Breast epithelium (tissue), 3 donors: ENCODE measurements at regions not wholly inside any gene's neighbourhood (a gene's known extent, or its start where the extent isn't known, plus 50 kb on each side); places are given as distances from the start of the nearest gene placed in this dataset.

ENCODE experiments used
- POLR2A ChIP-seq: fragments of 450-650 bp; IDR thresholded peaks from one replicate; pipeline ENCODE4 v1.6.1; 2016; ENCODE audit warnings: antibody characterized with exemption, mild to moderate bottlenecking, moderate library complexity
- TF ChIP-seq, protein P1 (sequence below), 3 donors: fragments of 450-650 bp; IDR thresholded peaks; one replicate each; pipeline ENCODE4 v1.5.1; 2016 to 2017; ENCODE audit warnings: antibody characterized with exemption in 3 of 3, mild to moderate bottlenecking in 3 of 3, moderate library complexity in 3 of 3

- TF ChIP-seq, protein P1, sequence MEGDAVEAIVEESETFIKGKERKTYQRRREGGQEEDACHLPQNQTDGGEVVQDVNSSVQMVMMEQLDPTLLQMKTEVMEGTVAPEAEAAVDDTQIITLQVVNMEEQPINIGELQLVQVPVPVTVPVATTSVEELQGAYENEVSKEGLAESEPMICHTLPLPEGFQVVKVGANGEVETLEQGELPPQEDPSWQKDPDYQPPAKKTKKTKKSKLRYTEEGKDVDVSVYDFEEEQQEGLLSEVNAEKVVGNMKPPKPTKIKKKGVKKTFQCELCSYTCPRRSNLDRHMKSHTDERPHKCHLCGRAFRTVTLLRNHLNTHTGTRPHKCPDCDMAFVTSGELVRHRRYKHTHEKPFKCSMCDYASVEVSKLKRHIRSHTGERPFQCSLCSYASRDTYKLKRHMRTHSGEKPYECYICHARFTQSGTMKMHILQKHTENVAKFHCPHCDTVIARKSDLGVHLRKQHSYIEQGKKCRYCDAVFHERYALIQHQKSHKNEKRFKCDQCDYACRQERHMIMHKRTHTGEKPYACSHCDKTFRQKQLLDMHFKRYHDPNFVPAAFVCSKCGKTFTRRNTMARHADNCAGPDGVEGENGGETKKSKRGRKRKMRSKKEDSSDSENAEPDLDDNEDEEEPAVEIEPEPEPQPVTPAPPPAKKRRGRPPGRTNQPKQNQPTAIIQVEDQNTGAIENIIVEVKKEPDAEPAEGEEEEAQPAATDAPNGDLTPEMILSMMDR (IDR thresholded peaks at IDR 0.05): no peak
- no peak for TF ChIP-seq POLR2A
These were observed 279.8 kb upstream of the SEMA6D start for GRCh38 chr15:47437491-47437890.
